GM19324 (cell line): ENCODE measurements at regions not wholly inside any gene's neighbourhood (a gene's known extent, or its start where the extent isn't known, plus 50 kb on each side); places are given as distances from the start of the nearest gene placed in this dataset.

Experiments
- ATAC-seq: cut with Tn5 transposase; IDR thresholded peaks from one replicate; pipeline ENCODE4 v1.9.1; 2021; ENCODE audit warnings: mild to moderate bottlenecking, moderate library complexity; ENCODE audit not compliant: unreplicated experiment, low FRiP score

GRCh38 chr5:18977880-18978279 is 1010.1 kb downstream of the CDH18 start:
- no peak for ATAC-seq

DNA sequence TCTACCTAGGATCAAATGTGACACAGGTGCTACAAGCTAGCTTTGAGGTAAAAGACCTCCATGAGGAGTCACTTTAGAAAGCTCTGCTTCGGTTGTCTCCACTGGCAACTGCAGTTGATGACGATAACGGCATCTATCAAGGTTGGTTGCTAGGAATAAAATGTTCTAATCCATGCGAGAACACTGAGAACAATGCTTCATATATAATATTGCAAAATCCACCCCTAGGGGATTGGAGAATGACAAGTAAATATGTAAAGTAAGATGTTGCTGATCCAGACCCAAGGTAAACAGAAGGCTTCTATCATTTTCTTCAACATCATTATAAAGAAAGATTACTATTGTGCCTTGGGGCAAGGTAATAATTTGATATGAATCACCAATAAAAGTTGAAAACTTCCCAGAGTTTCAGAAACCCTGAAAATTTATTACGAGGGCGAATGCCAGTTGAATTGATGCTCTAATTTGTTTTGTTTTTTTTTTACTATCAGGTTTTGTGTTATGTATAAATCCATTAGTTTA is 1003.4 kb downstream of the CDH18 start:
- ATAC-seq, result no peak

- no peak for ATAC-seq
Measured at GRCh38 chr5:18985171-18985758, 1002.7 kb downstream of the CDH18 start.

DNA sequence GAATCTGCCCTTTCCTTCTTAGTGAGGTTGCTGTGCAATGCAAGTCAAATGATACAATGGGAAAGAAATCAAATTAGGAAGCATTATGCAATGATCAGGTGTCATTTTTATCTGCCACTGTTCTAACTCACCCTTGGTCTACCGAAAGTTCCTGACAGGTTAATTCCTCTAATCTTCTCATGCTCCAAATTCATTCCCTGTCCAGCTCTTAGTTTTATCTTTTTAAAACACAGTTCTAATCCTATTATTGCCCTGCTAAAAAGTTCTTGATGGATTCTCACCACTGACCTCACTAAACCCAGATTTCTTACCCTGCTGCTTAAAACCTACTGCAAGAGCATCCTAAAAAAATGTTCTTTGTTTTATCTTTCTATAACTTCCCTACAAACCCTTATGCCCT is 1000.9 kb downstream of the CDH18 start:
- ATAC-seq, result no peak

DNA sequence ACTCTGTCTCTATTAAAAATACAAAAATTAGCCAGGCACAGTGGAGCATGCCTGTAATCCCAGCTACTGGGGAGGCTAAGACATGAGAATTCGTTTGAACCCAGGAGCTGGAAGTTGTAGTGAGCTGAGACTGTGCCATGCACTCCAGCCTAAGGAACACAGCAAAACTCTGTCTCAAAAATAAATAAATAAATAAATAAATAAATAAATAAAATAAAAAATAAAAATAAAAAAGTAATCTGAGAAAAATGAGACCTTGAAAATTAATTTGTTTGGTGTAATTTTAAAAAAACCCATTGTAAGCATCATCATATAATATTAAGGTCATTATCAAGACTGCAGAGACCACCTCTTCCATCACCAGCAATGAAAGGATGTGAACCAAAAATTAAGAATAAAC is 997.1 kb downstream of the CDH18 start:
- no peak for ATAC-seq

GRCh38 chr5:18992264-18992663 is 995.7 kb downstream of the CDH18 start:
- ATAC-seq, result no peak

GRCh38 chr5:18999478-18999877 is 988.5 kb downstream of the CDH18 start:
- ATAC-seq, result no peak

GRCh38 chr5:19001054-19001453 is 986.9 kb downstream of the CDH18 start:
- no peak for ATAC-seq

DNA sequence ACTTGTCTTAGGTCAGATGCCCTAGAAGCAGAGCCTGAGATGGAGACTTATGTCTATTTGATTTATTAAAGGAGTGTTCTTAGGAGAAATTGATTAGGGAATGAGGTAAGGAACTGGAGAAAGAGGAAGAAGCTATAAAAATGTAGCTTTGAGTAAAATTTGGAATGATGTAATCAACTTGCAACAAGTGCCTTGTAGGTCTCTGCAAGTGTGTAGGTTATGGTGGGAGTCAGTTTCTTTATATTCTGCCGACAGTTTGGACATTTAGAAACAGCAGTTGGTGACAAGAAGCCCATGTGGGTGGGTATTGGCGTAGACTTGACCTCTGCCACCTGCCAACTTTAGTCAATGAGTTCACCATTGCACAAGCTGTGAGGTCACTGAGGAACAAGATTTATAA is 986.5 kb downstream of the CDH18 start:
- no peak for ATAC-seq

GRCh38 chr5:19002111-19002510 is 985.9 kb downstream of the CDH18 start:
- no peak for ATAC-seq

- ATAC-seq, result no peak
Measured at GRCh38 chr5:19018822-19019221, 969.2 kb downstream of the CDH18 start.

GRCh38 chr5:19031491-19031890 is 956.5 kb downstream of the CDH18 start:
- ATAC-seq, result no peak

DNA sequence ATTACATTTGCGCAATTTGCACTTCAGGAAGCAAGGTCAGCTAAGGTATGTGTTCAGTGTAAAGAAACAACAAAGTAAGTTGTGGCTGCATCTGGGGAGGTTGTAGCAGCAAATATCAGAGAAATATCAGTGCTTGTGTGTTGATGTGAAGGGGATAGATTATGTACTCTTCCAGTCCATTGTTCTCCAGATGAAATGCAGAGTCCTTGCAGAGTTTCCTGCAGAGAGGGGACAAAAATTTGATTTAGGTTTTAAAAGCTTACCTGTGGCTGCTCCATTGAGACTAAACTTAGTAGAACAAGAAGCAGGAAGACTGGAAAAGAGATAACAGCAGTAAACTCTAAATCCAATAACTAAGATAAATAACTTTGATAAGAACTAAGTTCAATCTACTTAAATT is 952.2 kb downstream of the CDH18 start:
- ATAC-seq, result no peak

DNA sequence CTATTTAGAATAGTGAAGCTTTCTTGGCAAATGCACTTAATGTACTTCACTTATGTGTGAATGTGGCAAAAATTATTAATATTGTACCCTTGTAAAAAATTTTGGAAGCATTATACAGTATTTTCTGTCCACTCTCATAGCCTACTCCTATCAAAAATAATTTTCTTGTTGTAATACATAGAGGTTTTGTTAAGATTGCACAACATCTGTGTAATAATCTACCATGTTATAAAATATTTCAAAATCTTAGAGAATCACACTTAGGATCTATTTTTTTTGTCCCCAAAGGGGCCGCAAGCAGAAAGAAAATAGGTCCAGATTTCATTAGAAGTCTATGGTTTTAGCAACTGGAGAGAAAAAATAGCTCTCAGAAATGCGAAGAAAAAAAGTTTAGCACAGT is 945.9 kb downstream of the CDH18 start:
- no peak for ATAC-seq

DNA sequence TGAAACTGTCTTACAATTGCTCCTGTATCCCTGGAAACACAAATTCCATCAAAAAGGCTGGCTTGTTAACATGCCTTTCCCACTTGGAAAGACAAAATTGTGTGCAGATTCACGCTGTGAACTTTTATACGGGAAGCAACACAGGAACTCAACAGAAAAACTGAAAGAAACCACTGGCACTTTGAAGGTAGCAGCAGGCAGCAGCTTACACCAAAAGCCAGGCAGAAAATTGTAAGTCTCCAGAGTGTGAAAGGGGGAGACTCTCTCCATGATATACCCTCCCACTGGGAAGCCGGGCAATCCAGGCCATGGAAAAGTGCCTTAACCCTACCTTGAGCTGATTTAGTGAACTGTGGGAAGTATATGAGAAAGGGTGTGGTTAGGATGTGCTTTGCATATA is 943.7 kb downstream of the CDH18 start:
- no peak for ATAC-seq

DNA sequence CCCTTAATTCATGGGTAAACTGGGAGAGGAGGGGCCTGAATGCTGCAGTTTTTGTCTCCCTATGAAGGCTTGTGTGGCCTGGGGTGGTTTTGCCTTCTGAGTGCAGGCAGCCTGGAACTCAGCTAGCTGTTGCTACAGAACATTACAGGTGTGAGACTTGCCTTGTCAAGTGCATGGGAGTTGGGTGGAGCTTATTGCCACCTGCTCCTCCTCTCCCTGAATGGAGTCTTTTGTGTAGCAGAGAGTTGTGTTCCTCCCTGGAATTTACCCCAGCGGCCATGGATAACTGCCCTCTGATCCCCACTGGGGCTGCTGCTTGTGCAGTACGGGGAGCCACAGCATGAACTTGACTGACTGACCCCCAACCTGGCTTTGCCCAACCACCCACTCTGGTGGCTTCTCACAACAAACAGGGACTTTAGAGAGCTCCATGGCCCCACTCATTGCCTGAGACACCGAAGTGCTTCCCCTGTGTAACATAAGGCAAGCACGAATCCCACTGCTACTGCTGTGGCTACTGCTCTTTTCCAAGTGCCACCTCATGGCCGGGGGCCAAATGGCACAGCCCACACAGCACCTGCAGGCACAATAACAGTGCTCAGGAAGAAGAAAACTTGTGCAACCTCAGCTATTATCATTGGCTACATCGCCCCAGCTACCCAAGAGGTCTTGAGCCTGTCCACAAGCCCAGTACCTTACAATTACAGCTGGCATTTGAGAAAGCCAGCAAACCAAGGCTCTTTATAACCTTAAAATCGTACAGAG is 942.9 kb downstream of the CDH18 start:
- no peak for ATAC-seq

DNA sequence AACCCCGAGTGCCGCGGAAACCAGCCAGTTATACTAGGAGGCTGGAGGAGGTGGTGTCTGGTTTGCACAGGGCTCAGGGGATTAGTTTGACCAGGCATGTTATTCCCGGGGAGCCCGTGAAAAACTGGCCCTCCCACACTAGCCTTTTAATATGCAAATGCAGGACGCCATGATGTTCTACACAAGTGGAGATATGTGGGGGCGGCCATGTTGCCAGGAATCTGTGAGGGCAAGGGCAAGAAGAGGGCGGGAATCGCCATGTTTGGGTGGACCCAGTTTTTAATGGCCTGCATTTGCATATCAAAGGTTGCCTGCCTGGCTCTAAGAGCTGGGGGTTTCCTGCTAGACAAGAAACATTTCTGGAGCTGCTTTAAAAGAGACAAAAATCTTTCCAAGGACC is 940.7 kb downstream of the CDH18 start:
- ATAC-seq, result no peak

DNA sequence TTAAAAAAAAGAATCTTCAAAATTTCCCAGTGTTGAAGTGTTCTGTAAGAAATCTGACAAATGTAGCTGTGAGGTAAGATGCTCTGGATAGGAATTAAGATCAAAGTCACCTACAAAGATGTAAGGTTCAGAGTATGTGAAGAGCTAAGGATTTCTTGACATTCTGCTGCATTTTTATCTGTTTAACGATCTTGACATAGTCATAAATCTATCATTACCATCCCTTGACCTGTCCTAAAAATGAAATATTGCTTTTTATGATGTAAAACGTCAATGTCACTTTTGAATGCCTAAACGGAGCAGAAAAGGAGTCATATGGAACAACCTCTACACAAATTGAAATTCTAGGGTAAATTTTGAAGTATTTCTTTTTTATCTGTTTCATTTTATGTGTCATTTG is 939.3 kb downstream of the CDH18 start:
- no peak for ATAC-seq

DNA sequence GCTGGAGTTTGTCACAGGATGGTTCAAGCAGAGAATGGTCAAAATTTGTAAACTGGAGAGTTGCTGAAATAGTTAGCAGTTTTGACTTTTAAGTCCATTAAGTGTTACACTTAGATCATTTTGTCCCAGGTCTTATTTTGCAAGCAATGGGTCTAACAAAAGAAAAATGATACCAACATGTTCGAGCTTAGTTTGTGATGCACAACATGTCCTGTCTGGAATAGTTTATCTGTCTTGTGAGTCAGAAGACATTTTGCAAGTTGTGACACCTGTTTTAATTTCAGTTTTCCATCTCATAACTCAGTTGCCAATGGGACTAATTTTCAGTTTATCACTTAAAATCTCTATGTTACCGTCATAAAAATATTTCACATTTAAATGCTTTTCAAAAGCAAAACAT is 929.8 kb downstream of the CDH18 start:
- no peak for ATAC-seq

GRCh38 chr5:19064094-19064493 is 923.9 kb downstream of the CDH18 start:
- ATAC-seq, result no peak

DNA sequence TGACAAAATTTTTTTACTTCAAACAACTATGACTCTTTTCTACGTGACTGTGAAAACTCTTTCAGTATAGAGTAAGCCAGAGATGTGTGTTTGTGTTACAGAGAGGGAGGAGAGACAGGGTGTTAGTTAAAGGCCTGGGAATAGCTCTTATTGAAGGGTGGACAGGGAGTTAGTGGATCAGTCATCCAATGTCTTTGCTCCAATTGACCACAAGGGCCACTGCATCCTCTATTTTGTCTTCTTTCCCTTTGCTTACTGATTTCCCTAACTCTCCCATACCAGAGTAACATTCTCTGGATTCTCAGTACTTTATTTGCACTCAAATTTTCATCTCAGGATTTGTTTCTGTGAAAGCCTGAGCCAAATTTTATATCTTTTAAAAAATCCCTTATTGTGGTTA is 920.3 kb downstream of the CDH18 start:
- no peak for ATAC-seq

- ATAC-seq, result no peak
Measured at GRCh38 chr5:19098434-19098833, 889.6 kb downstream of the CDH18 start.
